Daoy (cell line): ENCODE measurements at regions not wholly inside any gene's neighbourhood (a gene's known extent, or its start where the extent isn't known, plus 50 kb on each side); places are given as distances from the start of the nearest gene placed in this dataset.

Experiments
- DNase-seq: peaks from one replicate; pipeline ENCODE4 v3.0.0-alpha.2; 2015; ENCODE audit warnings: low read depth

GRCh38 chr5:68793993-68794392, 299.8 kb upstream of the SLC30A5 start:
- no peak for DNase-seq

- DNase-seq = no peak
Measured at GRCh38 chr5:68795190-68795589, 298.6 kb upstream of the SLC30A5 start.

DNA sequence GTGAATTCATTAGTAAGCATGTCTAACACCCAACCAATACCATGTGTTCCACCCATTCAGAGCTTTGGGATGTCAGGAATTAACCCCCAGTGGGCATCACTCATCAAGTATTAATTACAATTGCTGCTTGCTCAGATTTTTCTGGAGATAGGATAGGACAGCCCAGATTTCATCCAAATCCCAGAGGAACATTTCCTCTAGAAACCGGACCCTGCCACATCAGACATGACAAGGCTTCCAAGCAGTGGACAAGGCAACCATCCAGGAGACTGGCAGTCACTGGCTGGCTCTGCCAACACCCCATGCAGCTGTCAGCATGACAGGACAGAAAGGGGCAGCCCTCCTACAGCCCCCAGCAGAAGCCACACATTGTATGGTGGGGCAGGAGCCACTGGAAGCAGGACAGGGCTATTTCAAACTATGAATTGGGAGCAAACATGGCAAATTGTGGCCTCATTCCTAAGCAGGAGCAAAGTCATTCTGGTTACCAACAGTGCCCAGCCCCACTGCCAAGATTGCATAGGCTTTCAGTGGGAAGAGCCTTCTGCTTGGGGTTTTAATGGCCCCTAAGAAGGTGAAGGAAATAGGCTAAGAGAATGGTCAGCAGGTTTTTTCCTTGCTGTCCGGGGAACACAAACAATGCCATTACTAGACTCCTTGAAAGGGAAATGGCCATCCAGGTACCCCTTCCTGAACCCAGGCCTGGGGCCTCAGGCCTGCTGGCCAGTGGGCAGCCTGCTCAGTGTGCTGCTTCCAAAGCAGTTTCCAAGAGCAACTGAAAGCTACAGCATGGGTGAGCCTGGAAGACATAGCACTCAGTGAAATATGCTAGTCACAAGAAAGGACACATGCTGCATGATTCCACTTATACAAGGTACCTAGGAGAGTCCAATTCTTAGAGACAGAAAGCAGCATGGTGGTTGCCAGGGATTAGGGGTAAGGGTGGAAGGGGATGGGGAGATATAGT, 294.7 kb upstream of the SLC30A5 start:
- peak; percentile 4 for DNase-seq

GRCh38 chr5:68802430-68802829, 291.4 kb upstream of the SLC30A5 start:
- DNase-seq = no peak

GRCh38 chr5:68803881-68804319, 289.9 kb upstream of the SLC30A5 start:
- no peak for DNase-seq

DNA sequence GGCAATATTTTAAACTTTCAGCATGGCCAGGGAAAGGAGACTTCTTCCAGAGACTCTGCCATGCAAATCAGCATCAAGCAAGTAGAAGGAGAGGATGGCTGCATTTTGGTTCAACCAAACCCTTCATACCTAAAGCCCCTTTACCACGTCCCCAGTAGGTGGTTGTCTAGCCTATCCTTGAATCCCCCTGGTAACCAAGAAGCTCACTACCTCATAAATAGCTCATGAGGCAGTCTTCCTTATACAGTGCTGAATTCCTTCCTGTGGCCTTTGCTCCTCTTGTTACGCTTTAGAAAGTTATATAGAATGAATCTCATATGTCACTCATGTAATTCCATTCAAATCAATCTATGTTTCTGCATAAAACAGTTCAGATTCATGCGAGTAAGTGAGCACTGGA, 289.5 kb upstream of the SLC30A5 start:
- no peak for DNase-seq

DNA sequence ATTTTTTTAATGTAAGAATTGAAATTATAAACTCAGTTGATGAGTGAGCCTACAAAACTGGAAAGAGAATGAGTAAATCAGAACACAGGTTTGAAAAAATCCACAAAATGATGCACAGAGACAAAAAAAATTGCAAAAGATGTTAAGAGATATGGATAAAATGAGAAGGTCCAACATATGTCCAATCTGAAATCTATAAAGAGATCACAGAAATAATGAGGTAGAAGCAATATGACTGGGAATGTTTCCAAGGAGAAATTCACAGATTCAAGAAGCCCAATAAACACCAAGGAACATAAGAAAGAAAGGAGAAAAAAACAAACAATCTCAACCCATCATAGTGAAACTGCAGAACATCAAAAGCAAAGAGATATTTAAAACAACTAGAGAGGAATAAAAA, 288.4 kb upstream of the SLC30A5 start:
- DNase-seq = no peak

- DNase-seq = no peak
Measured at GRCh38 chr5:68817632-68818031, 276.2 kb upstream of the SLC30A5 start.

GRCh38 chr5:68818057-68818695, 275.6 kb upstream of the SLC30A5 start:
- no peak for DNase-seq

DNA sequence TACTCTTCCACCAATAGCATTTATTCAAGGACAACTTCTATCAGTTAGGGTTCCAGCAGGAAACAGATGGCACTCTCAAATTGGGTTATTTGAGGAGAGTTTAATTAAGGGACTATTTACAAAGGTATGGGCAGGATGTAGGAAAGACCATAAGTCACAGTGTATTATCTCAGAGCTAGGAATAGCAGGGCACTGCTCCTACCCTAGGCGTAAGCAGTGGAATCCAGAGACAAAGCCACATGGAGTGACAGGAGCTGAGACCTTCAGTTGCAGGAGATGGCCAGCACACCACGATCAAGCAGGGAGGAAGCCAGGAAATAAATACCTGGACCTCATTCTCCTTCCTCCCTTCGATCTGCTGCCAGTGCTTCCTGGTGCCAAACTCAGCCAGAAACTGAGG, 274.9 kb upstream of the SLC30A5 start:
- no peak for DNase-seq

DNA sequence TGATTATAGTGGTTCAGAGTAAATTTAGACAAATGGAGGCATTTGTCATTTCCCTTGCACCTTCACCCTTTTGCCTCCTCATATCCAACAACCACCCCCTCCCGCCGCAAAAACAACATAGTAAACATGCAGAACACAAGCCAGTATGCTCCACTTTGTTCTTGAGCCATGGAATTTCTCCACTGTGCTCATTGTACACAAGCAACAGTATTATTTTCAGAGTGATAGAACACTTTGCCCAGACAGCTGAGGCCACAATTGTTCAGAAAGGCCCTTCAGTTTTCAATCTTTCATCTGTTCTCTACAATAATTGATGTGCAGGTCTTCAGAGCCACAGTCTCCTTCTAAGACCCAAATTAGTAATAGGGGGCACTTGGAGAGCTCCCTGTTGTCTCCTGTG, 272.8 kb upstream of the SLC30A5 start:
- DNase-seq = no peak

- DNase-seq = no peak
Measured at GRCh38 chr5:68822796-68823195, 271.0 kb upstream of the SLC30A5 start.

DNA sequence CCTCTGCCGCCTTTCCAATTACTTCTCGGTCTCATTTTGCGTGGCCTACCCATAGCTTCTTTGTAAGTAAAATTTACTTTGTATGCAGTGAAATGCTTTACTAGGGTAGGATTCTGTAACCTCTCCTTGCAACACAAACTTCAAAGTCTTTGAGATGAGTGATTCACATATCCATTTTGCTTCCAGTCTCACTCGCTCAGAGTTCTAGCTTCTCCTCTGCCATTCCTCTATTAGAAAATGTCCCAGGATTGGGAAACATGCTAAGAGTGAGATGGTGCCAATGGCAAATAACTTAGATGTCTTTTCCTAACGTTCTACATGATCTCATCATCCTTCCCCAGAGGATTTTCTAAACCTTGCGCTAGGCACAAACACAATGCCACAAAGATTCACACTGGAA, 270.5 kb upstream of the SLC30A5 start:
- DNase-seq = no peak

DNA sequence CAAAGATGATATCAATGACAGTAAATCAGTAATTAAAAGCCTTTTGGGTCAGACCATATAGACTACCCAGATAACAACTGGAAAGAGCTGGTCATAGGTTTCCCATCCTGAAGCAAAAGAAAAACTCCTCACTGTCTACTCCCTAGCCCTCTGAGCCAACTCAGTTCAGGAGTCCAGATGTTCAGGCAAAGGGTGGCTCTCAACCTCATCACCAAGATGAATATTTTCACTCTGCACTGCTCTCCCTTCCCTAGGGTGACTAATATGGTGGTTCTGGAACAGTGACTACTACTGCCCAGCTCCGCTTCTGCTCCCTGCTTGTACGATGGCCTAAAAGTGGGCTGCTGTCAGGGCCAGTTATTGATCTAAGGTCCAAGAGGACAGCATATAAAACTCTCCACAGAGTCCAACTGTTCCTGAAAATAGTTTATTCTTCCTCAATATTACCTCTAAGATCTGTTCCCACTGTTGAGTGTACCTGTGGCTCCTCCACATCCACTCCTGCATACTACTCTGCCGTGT, 263.4 kb upstream of the SLC30A5 start:
- no peak for DNase-seq

- no peak for DNase-seq
Measured at GRCh38 chr5:68834491-68834981, 259.3 kb upstream of the SLC30A5 start.

- DNase-seq = no peak
Measured at GRCh38 chr5:68838157-68838718, 255.6 kb upstream of the SLC30A5 start.

DNA sequence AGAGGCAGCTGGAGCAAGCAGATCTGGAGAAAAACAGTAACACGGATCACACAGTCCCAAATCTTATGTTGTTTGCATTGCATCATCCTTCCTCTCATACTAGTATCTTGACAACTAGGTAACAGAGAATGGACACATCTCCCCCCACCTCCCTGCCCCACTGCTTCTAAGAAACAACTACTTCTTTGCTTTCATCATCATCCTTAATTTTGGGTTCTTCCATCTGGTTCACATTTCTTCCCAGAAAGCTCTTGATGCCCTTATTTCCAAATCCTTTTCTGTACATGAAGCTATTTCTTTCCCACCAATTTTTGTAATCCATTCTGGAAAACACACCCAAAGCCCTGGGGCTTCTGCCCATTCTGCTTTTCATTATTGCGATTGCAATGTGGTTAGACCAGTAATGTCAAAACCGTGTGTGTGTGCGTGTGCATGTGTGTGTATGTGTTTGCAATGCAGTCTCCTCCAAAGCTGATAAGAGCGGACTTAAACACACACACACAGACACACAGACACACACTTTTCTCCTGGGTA, 254.7 kb upstream of the SLC30A5 start:
- DNase-seq = peak; percentile 14

- no peak for DNase-seq
Measured at GRCh38 chr5:68843624-68844364, 250.0 kb upstream of the SLC30A5 start.

GRCh38 chr5:68845131-68845530, 248.7 kb upstream of the SLC30A5 start:
- DNase-seq = no peak

DNA sequence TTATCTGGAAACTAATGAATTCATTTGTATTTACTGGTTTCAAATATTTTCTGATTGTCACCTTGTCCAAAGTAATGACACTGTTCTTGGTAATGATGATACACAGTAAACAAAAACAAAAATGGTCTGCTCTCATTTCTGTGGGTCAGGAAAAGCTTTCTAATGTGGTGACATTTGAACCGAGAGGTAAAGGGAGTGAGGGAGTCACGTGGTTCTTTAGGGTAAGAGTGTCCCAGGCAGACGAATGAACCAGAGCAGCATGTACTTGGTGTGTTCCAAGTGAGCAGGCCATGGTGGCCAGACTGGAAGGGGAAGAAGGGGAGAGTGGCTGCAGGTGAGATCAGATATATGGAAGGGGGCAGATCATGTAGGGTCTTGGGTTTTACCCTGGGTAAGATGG, 247.0 kb upstream of the SLC30A5 start:
- DNase-seq = no peak

DNA sequence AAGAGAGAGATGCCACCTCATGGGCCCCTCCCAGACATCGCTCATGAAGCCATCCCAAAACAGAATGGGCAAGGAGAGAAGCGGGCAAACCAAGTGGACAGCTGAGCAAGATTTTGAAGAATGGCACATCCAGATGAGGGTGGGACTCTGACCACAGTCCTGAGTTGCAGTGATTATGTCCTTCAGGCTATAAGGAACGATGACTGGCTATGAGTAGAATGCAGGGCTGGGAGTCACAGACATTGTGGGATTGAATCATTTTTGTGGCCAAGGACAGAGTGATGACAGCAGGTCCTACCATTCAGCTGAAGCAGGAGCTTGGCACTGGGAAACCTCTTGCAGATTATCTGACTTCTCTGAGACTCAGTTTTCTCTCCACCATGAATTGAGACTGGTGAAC, 245.7 kb upstream of the SLC30A5 start:
- peak; percentile 71 for DNase-seq
